ENCODE measurements at regions not wholly inside any gene's neighbourhood (a gene's known extent, or its start where the extent isn't known, plus 50 kb on each side); places are given as distances from the start of the nearest gene placed in this dataset.

DNA sequence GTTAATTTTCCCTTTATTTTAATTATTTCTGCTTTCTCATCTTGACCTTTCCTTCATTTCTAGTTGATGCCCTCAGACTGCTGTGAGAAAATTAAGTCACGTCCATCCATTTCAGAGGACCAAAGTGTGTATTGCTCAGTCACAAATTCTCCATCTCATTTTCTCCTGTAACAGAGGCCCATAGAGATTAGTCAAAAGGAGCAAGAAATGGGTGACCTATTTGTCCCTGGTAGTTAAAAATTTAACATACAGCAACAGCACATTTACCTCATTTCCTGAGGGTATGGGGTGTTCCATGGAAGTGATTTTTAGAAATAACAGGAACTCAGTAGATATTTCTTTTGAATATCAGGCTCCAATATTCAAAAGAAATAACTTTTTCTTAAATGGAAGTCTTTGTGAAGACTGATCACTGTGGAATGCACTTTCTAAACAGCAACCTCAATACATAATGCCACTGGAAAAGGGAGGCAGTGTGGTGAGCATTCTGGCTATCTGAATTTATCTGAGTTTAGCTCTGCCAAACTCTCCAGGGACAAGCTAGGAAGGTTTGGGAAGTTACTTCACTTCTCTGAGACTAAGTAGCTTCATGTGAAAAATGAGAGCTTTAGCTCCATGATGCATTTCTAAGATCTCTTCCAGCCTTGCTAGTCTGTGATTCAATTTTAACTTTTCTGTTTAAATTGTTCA, 808.2 kb downstream of the SQOR start:
- Histone ChIP-seq H3K4me1 (ENCODE audit: control insufficient read depth in 2 of 2, insufficient read depth in 2 of 2, low read length in 2 of 2) (no peaks in the 10 kb centered on the region), H3K36me3 (replicated peaks in 1 of 2; ENCODE audit: control extremely low read depth in 1 of 2, control insufficient read depth in 1 of 2, extremely low read depth in 1 of 2, insufficient read depth in 2 of 2, low read length in 1 of 2) (no peaks in the 10 kb centered on the region), H3K4me2 (replicated peaks; ENCODE audit: low read depth, low read length, poor library complexity, severe bottlenecking) (no peak overlapping the region), H2AFZ (ENCODE audit: insufficient read depth, low read depth, low read length, poor library complexity, severe bottlenecking) (no peak overlapping the region), H3K79me2 (ENCODE audit: control insufficient read depth, insufficient read depth, low read length) (no peaks in the 10 kb centered on the region), H4K20me1 (ENCODE audit: control insufficient read depth, insufficient read depth, low read length, poor library complexity, severe bottlenecking) (no peaks in the 10 kb centered on the region), H3K27ac (ENCODE audit: low read length in 2 of 2) (no peak overlapping the region), H3K9me3 (ENCODE audit: control extremely low read depth in 1 of 3, control insufficient read depth in 2 of 3, insufficient read depth in 1 of 3, low read length in 2 of 3) (peaks cover 0 to 1% (median 0%) of the 10 kb centered on the region in 3 donors), H3K9ac (ENCODE audit: low read length) (no peak overlapping the region), H3K27me3 (replicated peaks in 1 of 4; ENCODE audit: control extremely low read depth in 1 of 4, control insufficient read depth in 3 of 4, insufficient read depth in 4 of 4, low read length in 3 of 4) (no peaks in the 10 kb centered on the region), H3K4me3 (ENCODE audit: control extremely low read depth in 1 of 5, extremely low read depth in 1 of 5, insufficient read depth in 1 of 5, low read depth in 2 of 5, low read length in 4 of 5) (no peak overlapping the region)
- ChIA-PET CTCF (no interaction called here), POLR2A (no interaction called here)
- no peak overlapping the region for H3K27ac Mint-ChIP-seq
- no peak for TF ChIP-seq EZH2 (IDR thresholded peaks at IDR 0.05; ENCODE audit: borderline replicate concordance, insufficient read depth, low read depth, low read length, poor library complexity, severe bottlenecking)
- TF ChIP-seq, protein P1, sequence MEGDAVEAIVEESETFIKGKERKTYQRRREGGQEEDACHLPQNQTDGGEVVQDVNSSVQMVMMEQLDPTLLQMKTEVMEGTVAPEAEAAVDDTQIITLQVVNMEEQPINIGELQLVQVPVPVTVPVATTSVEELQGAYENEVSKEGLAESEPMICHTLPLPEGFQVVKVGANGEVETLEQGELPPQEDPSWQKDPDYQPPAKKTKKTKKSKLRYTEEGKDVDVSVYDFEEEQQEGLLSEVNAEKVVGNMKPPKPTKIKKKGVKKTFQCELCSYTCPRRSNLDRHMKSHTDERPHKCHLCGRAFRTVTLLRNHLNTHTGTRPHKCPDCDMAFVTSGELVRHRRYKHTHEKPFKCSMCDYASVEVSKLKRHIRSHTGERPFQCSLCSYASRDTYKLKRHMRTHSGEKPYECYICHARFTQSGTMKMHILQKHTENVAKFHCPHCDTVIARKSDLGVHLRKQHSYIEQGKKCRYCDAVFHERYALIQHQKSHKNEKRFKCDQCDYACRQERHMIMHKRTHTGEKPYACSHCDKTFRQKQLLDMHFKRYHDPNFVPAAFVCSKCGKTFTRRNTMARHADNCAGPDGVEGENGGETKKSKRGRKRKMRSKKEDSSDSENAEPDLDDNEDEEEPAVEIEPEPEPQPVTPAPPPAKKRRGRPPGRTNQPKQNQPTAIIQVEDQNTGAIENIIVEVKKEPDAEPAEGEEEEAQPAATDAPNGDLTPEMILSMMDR (IDR thresholded peaks at IDR 0.05), result no peak
- ATAC-seq (ENCODE audit: low read depth) (no peak), DNase-seq (no peak)
- H3K4me1 Mint-ChIP-seq, result no peaks in the 10 kb centered on the region
- intact Hi-C loops (cut with micrococcal nuclease), result no loop called here
- H3K4me3 Mint-ChIP-seq, result no peak overlapping the region
- no CpG with 5 or more reads among the region's 1 CpG for WGBS (ENCODE audit: insufficient coverage)
- no peaks in the 10 kb centered on the region for H3K27me3 Mint-ChIP-seq
- no peaks in the 10 kb centered on the region for H3K9me3 Mint-ChIP-seq (ENCODE audit: insufficient read depth)

DNA sequence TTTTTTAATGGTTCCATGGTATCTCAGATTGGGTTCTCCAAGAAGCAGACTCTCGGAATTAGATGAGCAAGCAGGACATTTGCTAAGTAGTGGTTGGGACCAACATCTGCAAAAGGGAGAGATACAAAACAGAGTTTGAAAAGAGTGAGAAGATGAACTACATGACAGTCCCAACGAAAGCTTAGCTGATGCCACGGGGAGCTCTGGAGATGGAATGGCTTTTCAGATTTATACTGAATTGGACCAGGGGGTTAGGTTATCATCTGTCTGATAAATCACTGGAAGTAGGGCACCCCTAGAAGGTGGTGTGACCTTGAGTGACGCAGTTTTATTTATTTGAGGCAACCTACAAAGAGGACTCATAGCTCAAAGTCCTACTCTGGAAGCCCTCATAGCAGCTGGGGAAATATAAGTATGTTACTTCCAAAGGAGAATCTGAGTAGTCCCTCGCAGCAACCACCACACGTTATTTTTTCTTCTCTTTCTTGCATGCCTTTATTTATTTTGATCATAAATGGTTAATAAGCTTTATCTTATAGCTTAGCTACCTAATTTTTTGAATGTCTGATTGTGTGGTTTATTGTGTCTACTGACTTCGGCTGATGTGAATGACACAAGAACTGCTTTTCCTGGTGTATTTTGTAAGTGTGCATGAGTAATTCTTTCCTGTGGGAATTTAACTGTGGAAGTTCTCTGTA, 815.4 kb downstream of the SQOR start:
- ChIA-PET CTCF (no interaction called here), POLR2A (no interaction called here)
- H3K4me2 ChIP-seq (replicated peaks; ENCODE audit: low read depth, low read length, poor library complexity, severe bottlenecking), result no peak overlapping the region
- no peaks in the 10 kb centered on the region for H3K36me3 ChIP-seq (replicated peaks in 1 of 2; ENCODE audit: control extremely low read depth in 1 of 2, control insufficient read depth in 1 of 2, extremely low read depth in 1 of 2, insufficient read depth in 2 of 2, low read length in 1 of 2)
- no peaks in the 10 kb centered on the region for H3K79me2 ChIP-seq (ENCODE audit: control insufficient read depth, insufficient read depth, low read length)
- Mint-ChIP-seq H3K4me1 (no peaks in the 10 kb centered on the region), H3K4me3 (no peak overlapping the region), H3K9me3 (ENCODE audit: insufficient read depth) (no peaks in the 10 kb centered on the region), H3K27ac (no peak overlapping the region), H3K27me3 (no peaks in the 10 kb centered on the region)
- no peak for DNase-seq
- H3K27ac ChIP-seq (ENCODE audit: low read length in 2 of 2), result no peak overlapping the region
- no peak for TF ChIP-seq EZH2 (IDR thresholded peaks at IDR 0.05; ENCODE audit: borderline replicate concordance, insufficient read depth, low read depth, low read length, poor library complexity, severe bottlenecking)
- TF ChIP-seq, protein P1 (IDR thresholded peaks at IDR 0.05), result no peak
- no peak overlapping the region for H3K4me3 ChIP-seq (ENCODE audit: control extremely low read depth in 1 of 5, extremely low read depth in 1 of 5, insufficient read depth in 1 of 5, low read depth in 2 of 5, low read length in 4 of 5)
- H4K20me1 ChIP-seq (ENCODE audit: control insufficient read depth, insufficient read depth, low read length, poor library complexity, severe bottlenecking), result no peaks in the 10 kb centered on the region
- no peaks in the 10 kb centered on the region for H3K4me1 ChIP-seq (ENCODE audit: control insufficient read depth in 2 of 2, insufficient read depth in 2 of 2, low read length in 2 of 2)
- no peaks in the 10 kb centered on the region for H3K27me3 ChIP-seq (replicated peaks in 1 of 4; ENCODE audit: control extremely low read depth in 1 of 4, control insufficient read depth in 3 of 4, insufficient read depth in 4 of 4, low read length in 3 of 4)
- H3K9me3 ChIP-seq (ENCODE audit: control extremely low read depth in 1 of 3, control insufficient read depth in 2 of 3, insufficient read depth in 1 of 3, low read length in 2 of 3), result no peaks in the 10 kb centered on the region
- H3K9ac ChIP-seq (ENCODE audit: low read length), result no peak overlapping the region
- intact Hi-C loops (cut with micrococcal nuclease), result no loop called here
- H2AFZ ChIP-seq (ENCODE audit: insufficient read depth, low read depth, low read length, poor library complexity, severe bottlenecking), result no peak overlapping the region
- ATAC-seq (ENCODE audit: low read depth), result no peak
- WGBS (ENCODE audit: insufficient coverage), result 92% methylated on average over 3 of the region's 7 CpGs

All from B cell (primary cell).